GM23338 (cell line): ENCODE measurements at regions not wholly inside any gene's neighbourhood (a gene's known extent, or its start where the extent isn't known, plus 50 kb on each side); places are given as distances from the start of the nearest gene placed in this dataset.

Source experiments
- ATAC-seq: fragments of 200-7000 bp; cut with Tn5 transposase; 3 replicates; pipeline ENCODE4 v1.9.1; 2020
- DNase-seq: peaks from one replicate; pipeline ENCODE4 v3.0.0-alpha.2; 2015; ENCODE audit warnings: low spot score
- H2AFZ ChIP-seq: fragments of 200-600 bp; sonication (generic); 2 replicates; pipeline ENCODE4 v1.8.0; 2016; ENCODE audit warnings: antibody characterized with exemption, mild to moderate bottlenecking, moderate library complexity
- H3F3A ChIP-seq: fragments of 200-600 bp; sonication (generic); replicated peaks from 2 replicates; pipeline ENCODE4 v1.8.0; 2017; ENCODE audit warnings: antibody characterized with exemption, mixed run types, low read depth
- H3K27ac ChIP-seq: fragments of 200-600 bp; sonication (generic); 2 replicates; pipeline ENCODE4 v1.6.1; 2016; ENCODE audit warnings: low read depth
- H3K27me3 ChIP-seq: fragments of 200-600 bp; sonication (generic); 2 replicates; pipeline ENCODE4 v1.8.0; 2016; ENCODE audit warnings: mild to moderate bottlenecking, mixed run types, moderate library complexity; ENCODE audit not compliant: insufficient read depth
- H3K36me3 ChIP-seq: fragments of 200-600 bp; sonication (generic); 2 replicates; pipeline ENCODE4 v1.8.0; 2016; ENCODE audit warnings: mild to moderate bottlenecking; ENCODE audit not compliant: insufficient read depth
- H3K4me1 ChIP-seq: fragments of 200-600 bp; sonication (generic); 2 replicates; pipeline ENCODE4 v1.8.0; 2016; ENCODE audit warnings: mild to moderate bottlenecking, moderate library complexity; ENCODE audit not compliant: insufficient read depth
- H3K4me2 ChIP-seq: fragments of 200-600 bp; sonication (generic); 2 replicates; pipeline ENCODE4 v1.7.1; 2017; ENCODE audit warnings: mixed run types
- H3K4me3 ChIP-seq: fragments of 200-600 bp; sonication (generic); 2 replicates; pipeline ENCODE4 v1.6.1; 2016; ENCODE audit warnings: mixed run types
- H3K79me2 ChIP-seq: fragments of 200-600 bp; sonication (generic); replicated peaks from 2 replicates; pipeline ENCODE4 v1.8.0; 2017; ENCODE audit warnings: mild to moderate bottlenecking; ENCODE audit not compliant: insufficient read depth
- H3K9me2 ChIP-seq: fragments of 200-600 bp; sonication (generic); 2 replicates; pipeline ENCODE4 v1.8.0; 2017; ENCODE audit not compliant: insufficient read depth
- H4K20me1 ChIP-seq: fragments of 200-600 bp; sonication (generic); replicated peaks from 2 replicates; pipeline ENCODE4 v1.8.0; 2017; ENCODE audit warnings: mild to moderate bottlenecking; ENCODE audit not compliant: insufficient read depth
- H3K27ac Mint-ChIP-seq: 2 replicates; pipeline ENCODE4 v1.8.0; 2020; ENCODE audit warnings: inconsistent platforms, mild to moderate bottlenecking, moderate library complexity, mixed read lengths
- H3K27me3 Mint-ChIP-seq: 3 replicates; pipeline ENCODE4 v1.8.0; 2022; ENCODE audit warnings: low read depth, mild to moderate bottlenecking, moderate library complexity, mixed read lengths, inconsistent platforms; ENCODE audit not compliant: insufficient read depth, poor library complexity
- H3K36me3 Mint-ChIP-seq: 3 replicates; pipeline ENCODE4 v1.8.0; 2021; ENCODE audit warnings: low read depth, mild to moderate bottlenecking, inconsistent platforms, moderate library complexity, mixed read lengths
- H3K4me1 Mint-ChIP-seq: 3 replicates; pipeline ENCODE4 v1.8.0; 2020; ENCODE audit warnings: mild to moderate bottlenecking, inconsistent platforms, mixed read lengths
- H3K4me3 Mint-ChIP-seq: 3 replicates; pipeline ENCODE4 v1.8.0; 2021; ENCODE audit warnings: moderate library complexity, mild to moderate bottlenecking, inconsistent platforms, mixed read lengths
- H3K9me3 Mint-ChIP-seq: 3 replicates; pipeline ENCODE4 v1.8.0; 2020; ENCODE audit warnings: moderate library complexity, mild to moderate bottlenecking, inconsistent platforms, mixed read lengths
- CREB1 ChIP-seq: fragments of 250-450 bp; sonication (Bioruptor Pico); IDR thresholded peaks from 2 replicates; pipeline ENCODE4 v1.5.0; 2020; ENCODE audit warnings: low read depth, mild to moderate bottlenecking, moderate library complexity
- CTCF ChIP-seq, 2 experiments: fragments of 200-600 bp in 1 of 2; sonication (generic) in 1 of 2; conservative IDR thresholded peaks; 2 replicates each; pipeline versions ENCODE4 v1.5.1 to v1.6.1; 2016 to 2017; ENCODE audit warnings: antibody characterized with exemption in 2 of 2, low read depth in 2 of 2, mild to moderate bottlenecking in 2 of 2, moderate library complexity in 1 of 2
- EZH2 ChIP-seq: fragments of 200-600 bp; sonication (generic); IDR thresholded peaks from one replicate; pipeline ENCODE4 v1.8.0; 2017; ENCODE audit warnings: antibody characterized with exemption, mild to moderate bottlenecking, low read depth; ENCODE audit not compliant: unreplicated experiment
- EZH2phosphoT487 ChIP-seq: fragments of 200-600 bp; sonication (generic); IDR thresholded peaks from one replicate; pipeline ENCODE4 v1.8.1; 2018; ENCODE audit warnings: antibody characterized with exemption; ENCODE audit not compliant: unreplicated experiment
- JUNB ChIP-seq: IDR thresholded peaks from one replicate; pipeline ENCODE4 v1.6.1; 2016; ENCODE audit warnings: antibody characterized with exemption; ENCODE audit not compliant: unreplicated experiment
- NANOG ChIP-seq: IDR thresholded peaks from 2 replicates; pipeline ENCODE4 v1.6.1; 2016; ENCODE audit warnings: antibody characterized with exemption, borderline replicate concordance
- POLR2AphosphoS5 ChIP-seq: IDR thresholded peaks from 2 replicates; pipeline ENCODE4 v1.6.1; 2016; ENCODE audit warnings: antibody characterized with exemption, low read depth
- STAT1 ChIP-seq: IDR thresholded peaks from one replicate; pipeline ENCODE4 v1.6.1; 2016; ENCODE audit warnings: antibody characterized with exemption; ENCODE audit not compliant: unreplicated experiment
- ZNF114 ChIP-seq: fragments of 250-450 bp; sonication (Bioruptor Pico); IDR thresholded peaks from 2 replicates; pipeline ENCODE4 v1.5.0; 2020; ENCODE audit warnings: mild to moderate bottlenecking, moderate library complexity
- ZNF331 ChIP-seq: fragments of 250-450 bp; sonication (Bioruptor Pico); IDR thresholded peaks from 2 replicates; pipeline ENCODE4 v1.5.0; 2020; ENCODE audit warnings: low read depth, mild to moderate bottlenecking, moderate library complexity
- ZNF462 ChIP-seq: fragments of 250-450 bp; sonication (Bioruptor Pico); IDR thresholded peaks from 2 replicates; pipeline ENCODE4 v1.5.0; 2020; ENCODE audit warnings: mild to moderate bottlenecking, moderate library complexity
- TF ChIP-seq, protein P1 (sequence below): IDR thresholded peaks from 2 replicates; pipeline ENCODE4 v1.6.1; 2016; ENCODE audit warnings: antibody characterized with exemption
- TF ChIP-seq, protein P2 (sequence below): IDR thresholded peaks from one replicate; pipeline ENCODE4 v1.6.1; 2018; ENCODE audit warnings: antibody characterized with exemption; ENCODE audit not compliant: unreplicated experiment

- H4K20me1 ChIP-seq = no peaks in the 10 kb centered on the region
- no peak for TF ChIP-seq POLR2AphosphoS5
- TF ChIP-seq EZH2 = no peak
- no peak for TF ChIP-seq EZH2phosphoT487
- TF ChIP-seq ZNF114 (CRISPR knock-in tag) = no peak
- TF ChIP-seq STAT1 = no peak
- no peak for TF ChIP-seq JUNB
- TF ChIP-seq NANOG = no peak
- TF ChIP-seq CREB1 (CRISPR knock-in tag) = no peak
- TF ChIP-seq, protein P1, sequence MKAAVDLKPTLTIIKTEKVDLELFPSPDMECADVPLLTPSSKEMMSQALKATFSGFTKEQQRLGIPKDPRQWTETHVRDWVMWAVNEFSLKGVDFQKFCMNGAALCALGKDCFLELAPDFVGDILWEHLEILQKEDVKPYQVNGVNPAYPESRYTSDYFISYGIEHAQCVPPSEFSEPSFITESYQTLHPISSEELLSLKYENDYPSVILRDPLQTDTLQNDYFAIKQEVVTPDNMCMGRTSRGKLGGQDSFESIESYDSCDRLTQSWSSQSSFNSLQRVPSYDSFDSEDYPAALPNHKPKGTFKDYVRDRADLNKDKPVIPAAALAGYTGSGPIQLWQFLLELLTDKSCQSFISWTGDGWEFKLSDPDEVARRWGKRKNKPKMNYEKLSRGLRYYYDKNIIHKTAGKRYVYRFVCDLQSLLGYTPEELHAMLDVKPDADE = no peak
- TF ChIP-seq ZNF331 (CRISPR knock-in tag) = no peak
- TF ChIP-seq, protein P2, sequence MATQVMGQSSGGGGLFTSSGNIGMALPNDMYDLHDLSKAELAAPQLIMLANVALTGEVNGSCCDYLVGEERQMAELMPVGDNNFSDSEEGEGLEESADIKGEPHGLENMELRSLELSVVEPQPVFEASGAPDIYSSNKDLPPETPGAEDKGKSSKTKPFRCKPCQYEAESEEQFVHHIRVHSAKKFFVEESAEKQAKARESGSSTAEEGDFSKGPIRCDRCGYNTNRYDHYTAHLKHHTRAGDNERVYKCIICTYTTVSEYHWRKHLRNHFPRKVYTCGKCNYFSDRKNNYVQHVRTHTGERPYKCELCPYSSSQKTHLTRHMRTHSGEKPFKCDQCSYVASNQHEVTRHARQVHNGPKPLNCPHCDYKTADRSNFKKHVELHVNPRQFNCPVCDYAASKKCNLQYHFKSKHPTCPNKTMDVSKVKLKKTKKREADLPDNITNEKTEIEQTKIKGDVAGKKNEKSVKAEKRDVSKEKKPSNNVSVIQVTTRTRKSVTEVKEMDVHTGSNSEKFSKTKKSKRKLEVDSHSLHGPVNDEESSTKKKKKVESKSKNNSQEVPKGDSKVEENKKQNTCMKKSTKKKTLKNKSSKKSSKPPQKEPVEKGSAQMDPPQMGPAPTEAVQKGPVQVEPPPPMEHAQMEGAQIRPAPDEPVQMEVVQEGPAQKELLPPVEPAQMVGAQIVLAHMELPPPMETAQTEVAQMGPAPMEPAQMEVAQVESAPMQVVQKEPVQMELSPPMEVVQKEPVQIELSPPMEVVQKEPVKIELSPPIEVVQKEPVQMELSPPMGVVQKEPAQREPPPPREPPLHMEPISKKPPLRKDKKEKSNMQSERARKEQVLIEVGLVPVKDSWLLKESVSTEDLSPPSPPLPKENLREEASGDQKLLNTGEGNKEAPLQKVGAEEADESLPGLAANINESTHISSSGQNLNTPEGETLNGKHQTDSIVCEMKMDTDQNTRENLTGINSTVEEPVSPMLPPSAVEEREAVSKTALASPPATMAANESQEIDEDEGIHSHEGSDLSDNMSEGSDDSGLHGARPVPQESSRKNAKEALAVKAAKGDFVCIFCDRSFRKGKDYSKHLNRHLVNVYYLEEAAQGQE = no peak
- TF ChIP-seq CTCF (conservative IDR thresholded peaks at IDR 0.05; ENCODE audit: low read depth in 2 of 2) = no peak
- TF ChIP-seq ZNF462 (CRISPR knock-in tag) = no peak
- H3K36me3 ChIP-seq = 0 out of 2 replicates have a peak, but pooled peaks cover 3% of the 10 kb centered on the region
- H3K4me1 ChIP-seq = peaks cover 7% of the 10 kb centered on the region; the same call in 1 of the 2 replicates
- no peak for ATAC-seq
- H3K79me2 ChIP-seq = no peaks in the 10 kb centered on the region
- Mint-ChIP-seq H3K27me3 (no peaks in the 10 kb centered on the region), H3K27ac (no peak overlapping the region), H3K4me3 (no peak overlapping the region), H3K4me1 (peaks cover 10% of the 10 kb centered on the region), H3K36me3 (no peaks in the 10 kb centered on the region), H3K9me3 (no peaks in the 10 kb centered on the region)
- no peaks in the 10 kb centered on the region for H3F3A ChIP-seq
- H3K4me2 ChIP-seq = no peak overlapping the region
- no peak overlapping the region for H2AFZ ChIP-seq
- DNase-seq = no peak
- H3K27me3 ChIP-seq = no peaks in the 10 kb centered on the region
- H3K4me3 ChIP-seq = no peak overlapping the region
- H3K27ac ChIP-seq = no peak overlapping the region
- peaks cover 9% of the 10 kb centered on the region; the same call in 1 of the 2 replicates for H3K9me2 ChIP-seq
These were observed 206.3 kb upstream of the GATB start for GRCh38 chr4:151967074-151967473.
